Hepatocyte (in vitro differentiated cells): ENCODE measurements at regions not wholly inside any gene's neighbourhood (a gene's known extent, or its start where the extent isn't known, plus 50 kb on each side); places are given as distances from the start of the nearest gene placed in this dataset.

Source experiments
- EZH2 ChIP-seq: fragments of 200-600 bp; sonication (generic); IDR thresholded peaks from 2 replicates; pipeline ENCODE4 v1.6.1; 2016; ENCODE audit warnings: antibody characterized with exemption, mild to moderate bottlenecking, borderline replicate concordance
- TF ChIP-seq, protein P1 (sequence below): fragments of 200-600 bp; sonication (generic); IDR thresholded peaks from 2 replicates; pipeline ENCODE4 v1.5.1; 2016; ENCODE audit warnings: antibody characterized with exemption, mild to moderate bottlenecking; ENCODE audit not compliant: poor library complexity

DNA sequence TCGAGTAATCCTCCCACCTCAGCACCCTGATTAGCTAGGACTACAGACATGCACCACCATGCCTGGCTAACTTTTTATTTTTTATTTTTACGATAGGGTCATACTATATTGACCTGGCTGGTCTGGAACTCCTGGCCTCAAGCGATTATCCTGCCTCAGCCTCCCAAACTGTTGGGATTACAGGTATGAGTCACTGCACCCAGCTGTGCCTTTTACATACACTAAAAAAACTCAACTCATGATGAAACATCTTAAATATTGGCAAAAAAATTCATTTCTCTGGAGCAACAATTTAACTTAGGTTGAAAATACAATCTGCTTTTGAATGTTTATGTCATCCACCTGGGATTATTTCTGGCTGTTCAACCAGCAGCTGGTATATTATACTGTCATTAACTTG is 598.3 kb upstream of the ZP4 start:
- TF ChIP-seq, protein P1, sequence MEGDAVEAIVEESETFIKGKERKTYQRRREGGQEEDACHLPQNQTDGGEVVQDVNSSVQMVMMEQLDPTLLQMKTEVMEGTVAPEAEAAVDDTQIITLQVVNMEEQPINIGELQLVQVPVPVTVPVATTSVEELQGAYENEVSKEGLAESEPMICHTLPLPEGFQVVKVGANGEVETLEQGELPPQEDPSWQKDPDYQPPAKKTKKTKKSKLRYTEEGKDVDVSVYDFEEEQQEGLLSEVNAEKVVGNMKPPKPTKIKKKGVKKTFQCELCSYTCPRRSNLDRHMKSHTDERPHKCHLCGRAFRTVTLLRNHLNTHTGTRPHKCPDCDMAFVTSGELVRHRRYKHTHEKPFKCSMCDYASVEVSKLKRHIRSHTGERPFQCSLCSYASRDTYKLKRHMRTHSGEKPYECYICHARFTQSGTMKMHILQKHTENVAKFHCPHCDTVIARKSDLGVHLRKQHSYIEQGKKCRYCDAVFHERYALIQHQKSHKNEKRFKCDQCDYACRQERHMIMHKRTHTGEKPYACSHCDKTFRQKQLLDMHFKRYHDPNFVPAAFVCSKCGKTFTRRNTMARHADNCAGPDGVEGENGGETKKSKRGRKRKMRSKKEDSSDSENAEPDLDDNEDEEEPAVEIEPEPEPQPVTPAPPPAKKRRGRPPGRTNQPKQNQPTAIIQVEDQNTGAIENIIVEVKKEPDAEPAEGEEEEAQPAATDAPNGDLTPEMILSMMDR: no peak
- no peak for TF ChIP-seq EZH2
